ENCODE measurements at regions not wholly inside any gene's neighbourhood (a gene's known extent, or its start where the extent isn't known, plus 50 kb on each side); places are given as distances from the start of the nearest gene placed in this dataset.

- TF ChIP-seq REST (tag by site-specific recombination; IDR thresholded peaks at IDR 0.05) = no peak
- TF ChIP-seq ZNF513 (tag by site-specific recombination; IDR thresholded peaks at IDR 0.05) = no peak
- no peak for TF ChIP-seq ZNF311 (tag by site-specific recombination; IDR thresholded peaks at IDR 0.05; ENCODE audit: borderline replicate concordance)
- no peak for TF ChIP-seq ZNF561 (tag by site-specific recombination; IDR thresholded peaks at IDR 0.05; ENCODE audit: borderline replicate concordance)
Observed at GRCh38 chr6:84597238-84597875, 167.0 kb downstream of the TBX18 start (continued).

GRCh38 chr6:84596488-84596887 lies 167.9 kb downstream of the TBX18 start:
- no peak overlapping the region for H3K27ac ChIP-seq (ENCODE audit: extremely low read depth, low read depth, low read length)
- no peaks in the 10 kb centered on the region for H3K4me1 ChIP-seq (ENCODE audit: control insufficient read depth, insufficient read depth, low read length)
- no peaks in the 10 kb centered on the region for H3K36me3 ChIP-seq (ENCODE audit: control insufficient read depth in 2 of 2, insufficient read depth in 1 of 2, low read length in 2 of 2)
- no peaks in the 10 kb centered on the region for H3K9me3 ChIP-seq (ENCODE audit: control insufficient read depth, insufficient read depth, low read depth, low read length)
- no peak for TF ChIP-seq SALL2 (tag by site-specific recombination; IDR thresholded peaks at IDR 0.05; ENCODE audit: borderline replicate concordance)
- TF ChIP-seq ZNF248 (tag by site-specific recombination; IDR thresholded peaks at IDR 0.05) = no peak
- TF ChIP-seq PRDM10 (tag by site-specific recombination; IDR thresholded peaks at IDR 0.05) = no peak
- TF ChIP-seq ZFP3 (tag by site-specific recombination; IDR thresholded peaks at IDR 0.05; ENCODE audit: low read depth) = no peak
- TF ChIP-seq PRDM4 (tag by site-specific recombination; IDR thresholded peaks at IDR 0.05) = no peak
- TF ChIP-seq ZSCAN30 (tag by site-specific recombination; IDR thresholded peaks at IDR 0.05) = no peak
- TF ChIP-seq ZBTB48 (tag by site-specific recombination; IDR thresholded peaks at IDR 0.05) = no peak
- TF ChIP-seq PRDM1 (tag by site-specific recombination; IDR thresholded peaks at IDR 0.05) = no peak
- no peak for TF ChIP-seq ZNF175 (tag by site-specific recombination; IDR thresholded peaks at IDR 0.05)
- no peak for TF ChIP-seq EGR2 (tag by site-specific recombination; IDR thresholded peaks at IDR 0.05; ENCODE audit: low read depth)
- TF ChIP-seq ZSCAN23 (tag by site-specific recombination; IDR thresholded peaks at IDR 0.05) = no peak
- TF ChIP-seq ZNF623 (tag by site-specific recombination; IDR thresholded peaks at IDR 0.05) = no peak
- TF ChIP-seq REPIN1 (tag by site-specific recombination; IDR thresholded peaks at IDR 0.05; ENCODE audit: low read depth) = no peak
- no peak for TF ChIP-seq TCF7L2 (IDR thresholded peaks at IDR 0.05; ENCODE audit: borderline replicate concordance, low read depth, low read length)
- no peak for TF ChIP-seq ZNF426 (tag by site-specific recombination; IDR thresholded peaks at IDR 0.05)
- TF ChIP-seq ZNF23 (tag by site-specific recombination; IDR thresholded peaks at IDR 0.05; ENCODE audit: borderline replicate concordance) = no peak
- no peak for TF ChIP-seq PATZ1 (tag by site-specific recombination; IDR thresholded peaks at IDR 0.05)
- CTCF ChIA-PET = no interaction called here
- POLR2A ChIA-PET = no interaction called here
- no peak overlapping the region for H3K4me3 ChIP-seq (ENCODE audit: low read depth, low read length)

Measured in HEK293 (cell line).